ENCODE measurements at regions not wholly inside any gene's neighbourhood (a gene's known extent, or its start where the extent isn't known, plus 50 kb on each side); places are given as distances from the start of the nearest gene placed in this dataset.

DNA sequence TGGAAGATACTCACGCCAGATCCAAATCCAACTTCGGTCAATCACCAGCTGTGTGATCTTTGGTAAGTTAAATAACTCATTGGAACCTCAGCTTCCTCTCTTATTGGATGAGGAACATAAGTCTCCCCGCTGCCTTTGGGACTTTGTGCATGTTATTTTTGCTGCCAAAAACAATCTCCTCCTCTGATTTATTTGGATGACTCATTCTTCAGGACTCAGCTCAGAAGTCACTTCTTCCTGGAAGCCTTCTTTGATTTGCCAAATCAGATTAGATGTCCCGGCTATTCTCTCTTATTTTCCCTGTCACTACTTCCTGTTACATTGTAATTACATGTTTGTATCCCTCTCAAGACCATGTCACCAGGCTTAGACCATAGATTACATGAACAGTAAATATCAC, 138.0 kb upstream of the BOD1L1 start:
- dilution Hi-C loops (cut with MboI; ENCODE audit: extremely low pct_ligation_motif_present, low sequenced_read_pairs) = no loop called here
- no peak for TF ChIP-seq EZH2 (IDR thresholded peaks at IDR 0.05; ENCODE audit: low read length)
- TF ChIP-seq CTCF (optimal IDR thresholded peaks at IDR 0.05 in 1 of 3, IDR thresholded peaks at IDR 0.05 in 1 of 3, conservative IDR thresholded peaks at IDR 0.05 in 1 of 3; ENCODE audit: extremely low read depth in 1 of 3, insufficient read depth in 2 of 3, low read length in 3 of 3) = no peak
- Histone ChIP-seq H3K9me3 (ENCODE audit: control insufficient read depth, low read depth, low read length) (no peaks in the 10 kb centered on the region), H3K36me3 (ENCODE audit: control insufficient read depth in 2 of 2, extremely low read depth in 1 of 2, insufficient read depth in 2 of 2, low read length in 2 of 2) (no peaks in the 10 kb centered on the region), H2AFZ (ENCODE audit: control insufficient read depth, low read length) (no peak overlapping the region), H3K4me2 (ENCODE audit: control insufficient read depth, extremely low read depth, insufficient read depth, low read depth, low read length) (no peak overlapping the region), H3K4me3 (ENCODE audit: control insufficient read depth in 2 of 3, extremely low read depth in 1 of 3, insufficient read depth in 2 of 3, low read depth in 1 of 3, low read length in 3 of 3) (no peak overlapping the region), H3K9ac (ENCODE audit: control insufficient read depth, extremely low read depth, insufficient read depth, low read length) (no peak overlapping the region), H3K27me3 (ENCODE audit: control insufficient read depth, extremely low read depth, insufficient read depth, low read length) (no peaks in the 10 kb centered on the region), H3K79me2 (ENCODE audit: control insufficient read depth, insufficient read depth, low read length) (no peaks in the 10 kb centered on the region), H3K9me1 (ENCODE audit: control insufficient read depth, extremely low read depth, insufficient read depth, low read length) (no peaks in the 10 kb centered on the region), H3K27ac (ENCODE audit: control insufficient read depth, insufficient read depth, low read length) (no peak overlapping the region), H4K20me1 (ENCODE audit: control insufficient read depth, extremely low read depth, insufficient read depth, low read length) (no peaks in the 10 kb centered on the region), H3K4me1 (ENCODE audit: control insufficient read depth, extremely low read depth, insufficient read depth, low read length) (peaks cover 13% of the 10 kb centered on the region)
- FAIRE-seq (peak; percentile 62), DNase-seq (ENCODE audit: low read depth, low spot score) (no peak)

- no peak overlapping the region for H3K9ac ChIP-seq (ENCODE audit: control insufficient read depth, extremely low read depth, insufficient read depth, low read length)
- no peaks in the 10 kb centered on the region for H3K9me1 ChIP-seq (ENCODE audit: control insufficient read depth, extremely low read depth, insufficient read depth, low read length)
- no peaks in the 10 kb centered on the region for H3K9me3 ChIP-seq (ENCODE audit: control insufficient read depth, low read depth, low read length)
- no peaks in the 10 kb centered on the region for H3K36me3 ChIP-seq (ENCODE audit: control insufficient read depth in 2 of 2, extremely low read depth in 1 of 2, insufficient read depth in 2 of 2, low read length in 2 of 2)
- DNase-seq (ENCODE audit: low read depth, low spot score) (no peak), FAIRE-seq (peak; percentile 56)
- H3K4me2 ChIP-seq (ENCODE audit: control insufficient read depth, extremely low read depth, insufficient read depth, low read depth, low read length) = peak overlapping the region; percentile 17
- H4K20me1 ChIP-seq (ENCODE audit: control insufficient read depth, extremely low read depth, insufficient read depth, low read length) = no peaks in the 10 kb centered on the region
- H3K4me1 ChIP-seq (ENCODE audit: control insufficient read depth, extremely low read depth, insufficient read depth, low read length) = peaks cover 13% of the 10 kb centered on the region
- peak overlapping the region; percentile 51 for H2AFZ ChIP-seq (ENCODE audit: control insufficient read depth, low read length)
- dilution Hi-C loops (cut with MboI; ENCODE audit: extremely low pct_ligation_motif_present, low sequenced_read_pairs) = no loop called here
- H3K27me3 ChIP-seq (ENCODE audit: control insufficient read depth, extremely low read depth, insufficient read depth, low read length) = no peaks in the 10 kb centered on the region
- H3K4me3 ChIP-seq (ENCODE audit: control insufficient read depth in 2 of 3, extremely low read depth in 1 of 3, insufficient read depth in 2 of 3, low read depth in 1 of 3, low read length in 3 of 3) = no peak overlapping the region
- H3K79me2 ChIP-seq (ENCODE audit: control insufficient read depth, insufficient read depth, low read length) = no peaks in the 10 kb centered on the region
- H3K27ac ChIP-seq (ENCODE audit: control insufficient read depth, insufficient read depth, low read length) = no peak overlapping the region
- TF ChIP-seq CTCF (optimal IDR thresholded peaks at IDR 0.05 in 1 of 3, IDR thresholded peaks at IDR 0.05 in 1 of 3, conservative IDR thresholded peaks at IDR 0.05 in 1 of 3; ENCODE audit: extremely low read depth in 1 of 3, insufficient read depth in 2 of 3, low read length in 3 of 3) (no peak), EZH2 (IDR thresholded peaks at IDR 0.05; ENCODE audit: low read length) (no peak)
Observed at GRCh38 chr4:13766761-13767540, 139.4 kb upstream of the BOD1L1 start.
